ELF-1 (cell line): ENCODE measurements at regions not wholly inside any gene's neighbourhood (a gene's known extent, or its start where the extent isn't known, plus 50 kb on each side); places are given as distances from the start of the nearest gene placed in this dataset.

ENCODE experiments used
- DNase-seq: peaks from one replicate; pipeline ENCODE4 v3.0.0-alpha.2; 2016; ENCODE audit warnings: low read depth, low spot score

GRCh38 chr13:50192272-50192813 is 177.1 kb downstream of the KCNRG start:
- no peak for DNase-seq

GRCh38 chr13:50195045-50195444 is 179.8 kb downstream of the KCNRG start:
- DNase-seq, result no peak

DNA sequence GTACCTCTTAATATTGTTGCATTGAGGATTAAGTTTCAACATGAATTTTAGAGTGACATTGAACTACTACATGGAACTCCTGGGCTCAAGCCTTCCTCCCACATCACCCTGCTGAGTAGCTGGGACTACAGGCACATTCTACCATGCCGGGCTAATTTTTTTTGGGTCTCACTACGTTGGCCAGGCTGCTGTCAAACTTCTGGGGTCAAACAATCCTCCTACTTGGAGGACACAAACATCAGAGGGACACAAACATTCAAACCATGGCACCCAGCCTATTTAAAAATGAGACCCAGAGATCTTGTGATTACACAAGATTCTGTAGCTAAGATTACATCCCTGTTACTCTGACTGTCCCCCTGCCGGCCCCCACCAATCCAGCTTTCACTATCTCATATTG is 180.9 kb downstream of the KCNRG start:
- no peak for DNase-seq

DNA sequence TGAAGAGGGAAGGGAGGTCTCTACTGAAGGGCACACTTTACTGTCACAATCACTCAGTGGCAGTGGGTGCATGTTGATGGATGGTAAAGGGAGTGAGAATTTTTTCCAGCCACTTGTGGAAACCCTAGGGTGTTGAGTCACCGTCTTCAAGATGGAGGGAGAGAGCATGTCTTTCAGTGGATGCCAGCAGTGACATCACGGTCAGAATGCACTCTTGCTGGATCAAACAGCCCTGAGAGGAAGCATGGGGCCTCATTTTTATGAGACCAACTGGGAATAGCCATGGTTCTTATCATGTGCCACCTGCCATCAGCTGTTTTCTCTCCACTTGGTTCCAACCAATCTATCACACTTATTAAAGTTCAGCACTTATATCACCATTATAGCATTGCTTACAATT is 182.5 kb downstream of the KCNRG start:
- no peak for DNase-seq

DNA sequence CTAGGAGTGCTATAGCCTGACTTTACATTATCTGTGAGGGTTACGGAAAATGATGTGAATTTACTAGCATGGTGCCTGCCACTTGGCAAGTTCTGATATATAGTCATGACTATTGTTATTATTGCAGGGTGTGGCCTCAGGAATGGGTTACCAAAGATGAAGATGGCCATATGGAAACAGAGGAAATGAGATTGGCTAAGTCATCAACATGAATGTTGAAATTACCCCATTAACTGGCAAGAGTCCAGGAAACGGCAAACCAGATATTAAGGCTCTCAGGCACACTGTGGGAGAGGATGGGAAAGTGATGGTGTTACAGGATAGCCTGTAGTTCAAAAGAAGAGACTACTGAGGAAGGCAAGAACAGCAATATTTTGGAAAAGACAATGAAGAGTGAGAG is 183.3 kb downstream of the KCNRG start:
- no peak for DNase-seq

DNA sequence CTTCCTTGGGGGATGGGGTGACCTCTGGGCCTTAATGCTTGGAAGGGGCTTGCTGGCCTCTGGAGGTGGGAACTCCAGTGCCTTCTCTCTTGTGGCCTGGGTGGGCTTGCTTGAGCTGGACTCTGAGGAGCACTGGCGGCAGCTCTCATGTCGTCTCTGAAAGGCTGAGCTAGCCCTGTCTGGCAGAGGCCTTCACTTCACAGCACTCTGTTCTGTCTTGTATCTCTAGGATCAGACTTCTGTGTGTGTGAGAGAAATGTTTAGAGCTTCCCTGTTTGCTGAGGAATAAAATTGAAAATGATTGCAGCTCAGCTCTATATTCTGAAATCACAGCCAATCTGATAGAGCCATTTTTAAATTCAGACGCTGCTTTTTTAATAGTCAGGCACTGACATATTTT is 185.3 kb downstream of the KCNRG start:
- no peak for DNase-seq

DNA sequence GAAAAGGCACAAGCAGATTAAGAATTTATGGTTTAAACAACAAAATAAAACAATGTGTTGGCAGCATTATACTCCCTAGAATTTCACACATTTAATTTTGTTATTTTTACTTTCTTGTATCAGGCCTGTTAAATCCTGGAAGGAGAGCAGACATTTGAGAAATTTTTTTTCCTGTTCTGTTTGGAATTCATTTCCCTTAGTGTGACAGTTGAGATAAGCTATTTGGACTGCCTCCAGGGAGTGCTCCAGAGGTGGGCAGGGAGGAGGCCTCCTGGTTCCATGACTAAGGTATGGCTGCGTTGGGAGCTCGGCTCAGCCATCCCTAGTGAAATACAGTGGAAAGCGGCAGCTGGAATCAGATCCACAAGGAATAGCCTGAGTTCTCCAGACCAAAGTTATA is 185.7 kb downstream of the KCNRG start:
- no peak for DNase-seq

DNA sequence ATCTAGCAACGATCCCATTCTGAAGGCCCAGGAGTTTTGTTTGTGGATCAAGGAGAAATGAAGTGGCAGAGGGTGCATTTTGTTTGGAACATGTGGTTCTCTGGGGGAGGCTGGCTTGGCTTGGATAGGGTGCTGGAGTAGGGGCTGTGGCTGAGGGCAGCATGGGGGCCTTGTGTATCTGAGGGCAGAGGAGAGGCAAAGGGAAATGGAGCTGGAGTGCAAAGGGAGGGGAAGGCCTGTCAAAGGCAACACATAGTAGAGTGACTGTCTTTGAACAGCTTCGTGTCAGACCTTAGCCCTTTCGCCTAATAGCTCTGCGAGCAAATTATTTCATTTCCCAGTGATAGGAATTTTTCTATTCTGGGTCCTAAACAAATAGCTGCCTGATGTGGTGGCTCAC is 187.2 kb downstream of the KCNRG start:
- no peak for DNase-seq

DNA sequence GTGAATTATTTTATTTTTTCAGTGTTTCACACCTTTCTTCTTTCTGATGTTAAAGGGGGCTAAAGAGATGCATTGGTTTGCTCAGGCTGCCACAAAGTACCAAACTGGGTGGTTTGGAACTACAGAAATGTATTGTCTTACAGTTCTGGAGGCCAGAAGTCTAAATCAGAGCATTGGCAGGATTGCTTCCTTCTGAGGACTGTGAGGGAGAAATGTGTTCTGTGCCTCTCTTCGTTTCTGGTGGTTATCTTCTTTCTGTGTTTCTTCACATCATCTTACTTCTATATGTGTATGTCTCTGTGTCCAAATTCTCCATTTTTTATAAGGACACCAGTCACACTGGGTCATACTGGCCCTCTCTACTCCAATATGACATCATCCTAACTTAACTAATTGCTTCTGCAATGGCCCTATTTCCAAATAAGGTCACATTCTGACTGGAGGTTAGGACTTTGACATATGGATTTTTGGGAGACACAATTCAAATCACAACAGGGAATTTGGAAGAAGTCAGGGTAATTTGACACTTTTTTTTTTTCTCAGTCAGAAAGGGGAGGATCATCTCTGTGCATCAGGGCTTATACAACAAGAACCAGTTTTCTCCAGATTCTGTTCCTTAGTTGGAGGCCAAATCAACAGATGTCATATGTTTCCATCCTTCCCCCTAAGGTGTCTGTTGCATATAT is 188.2 kb downstream of the KCNRG start:
- no peak for DNase-seq

DNA sequence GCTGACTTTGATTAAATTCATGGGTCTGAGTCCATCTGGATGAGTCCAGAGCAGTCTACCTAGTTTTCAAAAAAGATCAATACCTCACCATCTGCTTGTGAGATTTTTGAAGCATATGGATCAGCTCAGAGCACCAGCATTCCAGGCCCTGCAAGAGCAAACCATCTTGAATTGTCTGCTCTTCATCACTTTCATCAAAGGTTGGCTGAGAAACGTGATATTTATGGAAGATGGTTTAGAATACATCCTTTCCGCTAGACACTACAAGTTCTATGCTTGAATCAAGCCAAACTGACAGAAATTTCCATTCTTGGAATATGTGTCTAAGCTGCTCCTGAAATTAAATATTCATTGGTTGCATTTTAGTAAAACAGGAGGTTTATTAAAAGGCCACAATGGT is 190.3 kb downstream of the KCNRG start:
- DNase-seq, result no peak

DNA sequence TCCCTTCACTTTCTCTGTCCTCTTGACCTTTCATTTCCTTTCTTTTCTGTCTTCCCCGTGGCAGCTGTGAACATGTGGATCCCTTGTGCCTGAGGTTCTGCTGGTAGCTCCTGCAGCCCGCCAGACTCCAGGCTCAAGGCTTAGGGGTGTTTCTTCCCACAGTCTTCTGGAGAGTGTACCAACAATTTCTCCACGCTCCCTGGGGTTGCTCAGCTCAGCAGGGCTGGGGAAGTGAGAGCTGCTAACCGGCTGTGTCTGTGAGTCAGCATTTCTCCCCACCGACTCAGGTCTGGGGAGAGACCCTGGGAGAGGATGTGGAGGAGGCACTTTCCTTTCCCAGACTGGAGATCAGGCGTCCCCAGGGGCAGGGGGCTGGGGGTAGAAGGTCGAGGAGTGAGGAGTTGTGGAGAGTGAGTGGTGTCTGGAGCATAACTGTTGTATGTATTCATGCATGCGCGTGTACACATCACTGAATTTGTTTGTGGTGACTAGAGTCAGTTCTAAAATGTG is 193.6 kb downstream of the KCNRG start:
- peak; percentile 86 for DNase-seq

DNA sequence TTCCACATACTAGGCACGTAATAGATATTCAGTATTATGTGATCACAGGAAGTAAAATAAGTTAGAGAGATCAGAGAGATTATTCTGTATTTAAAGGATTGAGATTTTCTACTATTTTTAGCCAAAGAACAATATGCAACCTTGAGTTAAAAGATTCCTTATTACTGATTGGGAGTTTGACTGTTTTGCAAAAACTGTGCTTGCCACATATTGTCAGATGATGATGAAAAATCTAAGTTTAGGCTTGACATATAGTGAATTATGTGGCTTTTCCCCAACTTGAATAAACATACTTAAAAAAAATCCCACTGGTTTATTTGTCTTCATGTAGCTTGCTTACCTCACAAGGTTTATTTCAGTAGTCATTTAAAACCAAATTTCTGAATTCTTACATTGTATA is 194.4 kb downstream of the KCNRG start:
- no peak for DNase-seq

- no peak for DNase-seq
These were observed 198.3 kb downstream of the KCNRG start for GRCh38 chr13:50213526-50213925.

- DNase-seq, result no peak
These were observed 199.3 kb downstream of the KCNRG start for GRCh38 chr13:50214514-50214913.

- no peak for DNase-seq
These were observed 200.2 kb downstream of the KCNRG start for GRCh38 chr13:50215399-50215798.

DNA sequence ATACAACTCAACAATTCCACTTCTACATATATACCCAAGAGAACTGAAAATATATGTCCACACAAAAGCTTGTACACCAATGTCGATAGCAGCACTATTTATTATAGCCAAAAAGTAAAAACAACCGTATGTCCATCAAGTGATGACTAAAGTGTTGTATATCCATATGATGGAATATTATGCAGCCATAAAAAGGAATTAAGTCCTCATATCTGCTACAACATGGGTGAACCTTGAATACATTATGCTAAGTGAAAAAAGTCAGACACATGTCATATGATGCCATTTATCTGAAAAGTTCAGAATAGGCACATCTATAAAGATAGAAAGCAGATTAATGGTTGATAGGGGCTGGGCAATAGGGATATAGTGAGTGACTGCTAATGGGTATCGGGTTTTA is 204.5 kb downstream of the KCNRG start:
- no peak for DNase-seq

- no peak for DNase-seq
These were observed 205.7 kb downstream of the KCNRG start for GRCh38 chr13:50220938-50221337.

DNA sequence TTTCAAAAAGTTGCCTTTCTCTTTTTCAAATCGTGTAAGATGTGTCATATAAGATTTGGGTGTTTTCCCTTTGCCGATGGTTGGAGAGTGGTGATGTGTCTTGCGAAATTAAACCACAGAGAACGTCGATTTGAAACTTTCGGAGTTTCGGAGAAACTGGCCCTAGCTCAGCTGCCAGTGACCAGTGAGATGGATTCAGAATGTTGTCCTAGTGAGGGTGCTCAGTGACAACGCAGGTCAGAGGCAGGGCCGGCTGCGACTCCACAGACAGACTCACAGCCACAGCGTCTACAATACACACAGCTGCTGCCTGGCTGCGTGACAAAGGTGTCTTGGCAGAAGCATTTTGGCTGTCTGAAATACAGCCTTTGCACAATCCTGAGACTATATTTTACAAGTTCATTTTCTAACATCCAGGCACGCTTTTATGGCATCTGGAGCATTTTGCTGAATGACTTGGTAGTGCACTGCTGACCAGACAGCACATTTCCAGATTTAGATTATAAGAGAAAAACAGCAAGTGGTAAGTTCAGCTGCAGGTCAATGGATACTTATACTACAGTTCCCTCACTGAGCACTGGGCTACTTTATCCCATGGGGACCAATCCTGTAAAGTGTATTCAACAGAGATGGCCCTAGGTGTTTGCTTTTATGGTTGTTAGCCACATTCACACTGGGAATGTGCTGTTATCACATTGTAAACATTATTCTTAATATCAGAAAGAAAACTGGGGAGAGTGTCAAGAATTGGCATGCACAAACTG is 207.5 kb downstream of the KCNRG start:
- DNase-seq, result no peak

- no peak for DNase-seq
These were observed 209.3 kb downstream of the KCNRG start for GRCh38 chr13:50224534-50224933.

DNA sequence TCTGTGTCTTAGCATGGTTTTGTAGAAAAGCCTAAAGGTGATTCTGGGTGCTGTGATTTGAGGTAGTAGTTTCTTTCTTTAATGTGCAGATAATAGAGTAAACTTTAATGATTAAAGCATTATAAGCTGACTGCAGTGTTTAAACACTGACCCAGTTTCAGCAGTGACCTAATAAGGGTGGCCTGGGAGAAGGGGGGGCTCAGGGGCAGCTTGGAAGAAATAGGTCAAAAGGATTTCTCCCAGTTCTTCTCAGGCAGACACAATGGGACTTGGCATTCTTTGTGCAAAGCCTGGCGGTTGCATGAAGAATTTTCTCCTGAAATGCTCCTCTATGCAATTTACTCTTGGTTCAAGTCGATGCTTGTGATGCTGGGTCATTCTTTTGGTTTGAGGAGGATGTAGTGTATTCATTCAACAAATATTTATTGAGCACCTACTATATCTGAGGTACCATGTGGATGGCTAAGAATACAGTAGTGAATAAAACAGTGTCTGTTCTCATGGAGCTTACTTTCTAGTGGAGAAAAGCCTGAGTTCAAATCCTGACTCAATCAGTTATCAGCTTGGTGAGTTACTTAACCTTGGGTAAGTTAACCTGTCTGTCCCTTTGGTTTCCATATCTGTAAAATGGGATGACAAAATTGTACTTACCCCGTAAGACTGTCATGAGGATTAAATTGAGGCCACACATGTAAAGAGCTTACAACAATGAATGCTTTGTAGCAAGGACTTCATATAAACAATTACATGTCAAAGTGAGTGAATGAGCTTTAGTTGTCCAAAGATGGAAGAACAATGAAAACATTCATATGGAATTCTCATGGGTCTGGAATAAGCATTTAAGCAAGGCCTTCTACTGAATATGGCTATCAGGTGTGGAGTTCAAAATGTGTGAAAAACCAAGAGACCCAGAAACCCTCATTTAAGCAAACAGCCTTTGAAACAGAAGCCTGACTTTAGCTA is 210.2 kb downstream of the KCNRG start:
- DNase-seq, result no peak

DNA sequence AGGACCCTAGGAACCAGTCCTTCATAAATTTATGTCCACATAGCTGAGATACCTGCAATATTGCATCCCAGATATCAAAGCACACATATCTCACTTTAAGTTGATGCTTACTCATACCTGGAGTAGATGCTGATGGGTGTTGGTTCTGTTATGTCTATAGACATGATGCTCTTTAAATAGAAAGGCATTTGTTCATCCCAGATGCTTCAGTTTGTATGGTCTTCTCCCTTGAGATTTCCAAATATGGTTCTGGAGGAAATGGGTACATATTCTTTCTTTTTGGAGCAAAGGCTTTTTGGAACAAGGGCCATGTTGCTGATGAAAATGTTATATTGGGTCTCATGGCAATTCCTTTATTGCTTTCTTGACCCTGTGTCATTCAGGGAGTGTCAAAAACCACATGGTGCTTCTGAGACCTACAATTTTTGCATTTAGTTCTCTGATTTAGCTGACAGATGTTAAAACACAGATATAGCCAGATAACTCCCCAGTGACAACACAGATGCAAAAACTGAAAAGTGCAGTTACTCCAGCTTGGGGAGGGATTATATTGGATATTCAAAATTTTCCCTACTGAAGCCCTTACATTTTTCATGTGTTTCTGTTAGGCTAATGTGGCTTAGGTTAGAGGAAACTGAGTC is 211.4 kb downstream of the KCNRG start:
- DNase-seq, result no peak
